ENCODE measurements at regions not wholly inside any gene's neighbourhood (a gene's known extent, or its start where the extent isn't known, plus 50 kb on each side); places are given as distances from the start of the nearest gene placed in this dataset.

GRCh38 chr6:158906926-158907325 lies 87.8 kb upstream of the EZR start:
- intact Hi-C loops (cut with micrococcal nuclease; ENCODE audit: unreplicated experiment): no loop called here
- ChIA-PET CTCF (interaction anchor here (2.0 kb wide), 1 partner anchor 65 kb away, joined by 4 read pairs; no protein-coding TSS in a partner anchor), SMC1A (ENCODE audit: uncharacterized antibody, unreplicated experiment) (interaction anchor here (1.8 to 2.1 kb wide), 2 partner anchors 96 to 200 kb away, joined by 4 read pairs; no protein-coding TSS in a partner anchor), RAD21 (ENCODE audit: unreplicated experiment) (no interaction called here), POLR2A (no interaction called here)
- no peaks in the 10 kb centered on the region for H4K20me1 ChIP-seq (ENCODE audit: control insufficient read depth, insufficient read depth)
- no peak overlapping the region for H3K27ac ChIP-seq (ENCODE audit: control insufficient read depth, insufficient read depth)
- no peak overlapping the region for H2AFZ ChIP-seq (ENCODE audit: control insufficient read depth, low read depth, low read length)
- 82% methylated on average over 4 of the region's 4 CpGs for WGBS (ENCODE audit: insufficient coverage, insufficient replicate concordance, low lambda C conversion rate, missing lambda C conversion rate)
- H3K9ac ChIP-seq (ENCODE audit: control insufficient read depth, insufficient read depth, low read length): no peak overlapping the region
- H3K36me3 ChIP-seq (ENCODE audit: control insufficient read depth in 2 of 2, insufficient read depth in 2 of 2, low read length in 1 of 2): no peaks in the 10 kb centered on the region
- ATAC-seq (no peak), FAIRE-seq (no peak), DNase-seq (ENCODE audit: low read depth, low spot score) (no peak)
- H3K4me2 ChIP-seq (ENCODE audit: control insufficient read depth, insufficient read depth): no peak overlapping the region
- H3K79me2 ChIP-seq (ENCODE audit: control insufficient read depth, insufficient read depth, low read length): no peaks in the 10 kb centered on the region
- no peaks in the 10 kb centered on the region for H3K27me3 ChIP-seq (replicated peaks in 1 of 2; ENCODE audit: control insufficient read depth in 2 of 2, insufficient read depth in 2 of 2, low read length in 1 of 2)
- BruUV-seq (replicated peaks): no TSS peak
- no peak overlapping the region for H3K4me3 ChIP-seq
- peaks cover 8% of the 10 kb centered on the region; the same call in 2 of the 3 replicates for H3K9me3 ChIP-seq (replicated peaks; ENCODE audit: control insufficient read depth, insufficient read depth, low read length)
- in situ Hi-C loops (cut with MboI): no loop called here
- peaks cover 23% of the 10 kb centered on the region for H3K4me1 ChIP-seq (ENCODE audit: control insufficient read depth, insufficient read depth, low read length)
- TF ChIP-seq, protein P1, sequence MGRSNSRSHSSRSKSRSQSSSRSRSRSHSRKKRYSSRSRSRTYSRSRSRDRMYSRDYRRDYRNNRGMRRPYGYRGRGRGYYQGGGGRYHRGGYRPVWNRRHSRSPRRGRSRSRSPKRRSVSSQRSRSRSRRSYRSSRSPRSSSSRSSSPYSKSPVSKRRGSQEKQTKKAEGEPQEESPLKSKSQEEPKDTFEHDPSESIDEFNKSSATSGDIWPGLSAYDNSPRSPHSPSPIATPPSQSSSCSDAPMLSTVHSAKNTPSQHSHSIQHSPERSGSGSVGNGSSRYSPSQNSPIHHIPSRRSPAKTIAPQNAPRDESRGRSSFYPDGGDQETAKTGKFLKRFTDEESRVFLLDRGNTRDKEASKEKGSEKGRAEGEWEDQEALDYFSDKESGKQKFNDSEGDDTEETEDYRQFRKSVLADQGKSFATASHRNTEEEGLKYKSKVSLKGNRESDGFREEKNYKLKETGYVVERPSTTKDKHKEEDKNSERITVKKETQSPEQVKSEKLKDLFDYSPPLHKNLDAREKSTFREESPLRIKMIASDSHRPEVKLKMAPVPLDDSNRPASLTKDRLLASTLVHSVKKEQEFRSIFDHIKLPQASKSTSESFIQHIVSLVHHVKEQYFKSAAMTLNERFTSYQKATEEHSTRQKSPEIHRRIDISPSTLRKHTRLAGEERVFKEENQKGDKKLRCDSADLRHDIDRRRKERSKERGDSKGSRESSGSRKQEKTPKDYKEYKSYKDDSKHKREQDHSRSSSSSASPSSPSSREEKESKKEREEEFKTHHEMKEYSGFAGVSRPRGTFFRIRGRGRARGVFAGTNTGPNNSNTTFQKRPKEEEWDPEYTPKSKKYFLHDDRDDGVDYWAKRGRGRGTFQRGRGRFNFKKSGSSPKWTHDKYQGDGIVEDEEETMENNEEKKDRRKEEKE (IDR thresholded peaks at IDR 0.05): no peak
- no peak for TF ChIP-seq EED (IDR thresholded peaks at IDR 0.05; ENCODE audit: low read depth)
- TF ChIP-seq USF2 (IDR thresholded peaks at IDR 0.05; ENCODE audit: borderline replicate concordance, low read depth, low read length): no peak
- TF ChIP-seq, protein P2, sequence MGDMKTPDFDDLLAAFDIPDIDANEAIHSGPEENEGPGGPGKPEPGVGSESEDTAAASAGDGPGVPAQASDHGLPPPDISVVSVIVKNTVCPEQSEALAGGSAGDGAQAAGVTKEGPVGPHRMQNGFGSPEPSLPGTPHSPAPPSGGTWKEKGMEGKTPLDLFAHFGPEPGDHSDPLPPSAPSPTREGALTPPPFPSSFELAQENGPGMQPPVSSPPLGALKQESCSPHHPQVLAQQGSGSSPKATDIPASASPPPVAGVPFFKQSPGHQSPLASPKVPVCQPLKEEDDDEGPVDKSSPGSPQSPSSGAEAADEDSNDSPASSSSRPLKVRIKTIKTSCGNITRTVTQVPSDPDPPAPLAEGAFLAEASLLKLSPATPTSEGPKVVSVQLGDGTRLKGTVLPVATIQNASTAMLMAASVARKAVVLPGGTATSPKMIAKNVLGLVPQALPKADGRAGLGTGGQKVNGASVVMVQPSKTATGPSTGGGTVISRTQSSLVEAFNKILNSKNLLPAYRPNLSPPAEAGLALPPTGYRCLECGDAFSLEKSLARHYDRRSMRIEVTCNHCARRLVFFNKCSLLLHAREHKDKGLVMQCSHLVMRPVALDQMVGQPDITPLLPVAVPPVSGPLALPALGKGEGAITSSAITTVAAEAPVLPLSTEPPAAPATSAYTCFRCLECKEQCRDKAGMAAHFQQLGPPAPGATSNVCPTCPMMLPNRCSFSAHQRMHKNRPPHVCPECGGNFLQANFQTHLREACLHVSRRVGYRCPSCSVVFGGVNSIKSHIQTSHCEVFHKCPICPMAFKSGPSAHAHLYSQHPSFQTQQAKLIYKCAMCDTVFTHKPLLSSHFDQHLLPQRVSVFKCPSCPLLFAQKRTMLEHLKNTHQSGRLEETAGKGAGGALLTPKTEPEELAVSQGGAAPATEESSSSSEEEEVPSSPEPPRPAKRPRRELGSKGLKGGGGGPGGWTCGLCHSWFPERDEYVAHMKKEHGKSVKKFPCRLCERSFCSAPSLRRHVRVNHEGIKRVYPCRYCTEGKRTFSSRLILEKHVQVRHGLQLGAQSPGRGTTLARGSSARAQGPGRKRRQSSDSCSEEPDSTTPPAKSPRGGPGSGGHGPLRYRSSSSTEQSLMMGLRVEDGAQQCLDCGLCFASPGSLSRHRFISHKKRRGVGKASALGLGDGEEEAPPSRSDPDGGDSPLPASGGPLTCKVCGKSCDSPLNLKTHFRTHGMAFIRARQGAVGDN (IDR thresholded peaks at IDR 0.05): no peak
- TF ChIP-seq CREB1 (IDR thresholded peaks at IDR 0.05; ENCODE audit: low read depth): no peak
- TF ChIP-seq JUND (IDR thresholded peaks at IDR 0.05; ENCODE audit: low read depth, low read length): no peak
- TF ChIP-seq EZH2 (IDR thresholded peaks at IDR 0.05; ENCODE audit: borderline replicate concordance, control insufficient read depth, low read depth, low read length): no peak
- TF ChIP-seq WRNIP1 (IDR thresholded peaks at IDR 0.05; ENCODE audit: borderline replicate concordance, low read depth, low read length): no peak
- TF ChIP-seq ZNF24 (IDR thresholded peaks at IDR 0.05): no peak
- no peak for TF ChIP-seq KLF5 (IDR thresholded peaks at IDR 0.05; ENCODE audit: partially characterized antibody)
- no peak for TF ChIP-seq MXI1 (IDR thresholded peaks at IDR 0.05; ENCODE audit: low read depth, low read length)
- TF ChIP-seq RBBP5 (conservative IDR thresholded peaks at IDR 0.05): no peak
- TF ChIP-seq, protein P3, sequence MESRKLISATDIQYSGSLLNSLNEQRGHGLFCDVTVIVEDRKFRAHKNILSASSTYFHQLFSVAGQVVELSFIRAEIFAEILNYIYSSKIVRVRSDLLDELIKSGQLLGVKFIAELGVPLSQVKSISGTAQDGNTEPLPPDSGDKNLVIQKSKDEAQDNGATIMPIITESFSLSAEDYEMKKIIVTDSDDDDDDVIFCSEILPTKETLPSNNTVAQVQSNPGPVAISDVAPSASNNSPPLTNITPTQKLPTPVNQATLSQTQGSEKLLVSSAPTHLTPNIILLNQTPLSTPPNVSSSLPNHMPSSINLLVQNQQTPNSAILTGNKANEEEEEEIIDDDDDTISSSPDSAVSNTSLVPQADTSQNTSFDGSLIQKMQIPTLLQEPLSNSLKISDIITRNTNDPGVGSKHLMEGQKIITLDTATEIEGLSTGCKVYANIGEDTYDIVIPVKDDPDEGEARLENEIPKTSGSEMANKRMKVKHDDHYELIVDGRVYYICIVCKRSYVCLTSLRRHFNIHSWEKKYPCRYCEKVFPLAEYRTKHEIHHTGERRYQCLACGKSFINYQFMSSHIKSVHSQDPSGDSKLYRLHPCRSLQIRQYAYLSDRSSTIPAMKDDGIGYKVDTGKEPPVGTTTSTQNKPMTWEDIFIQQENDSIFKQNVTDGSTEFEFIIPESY (IDR thresholded peaks at IDR 0.05): no peak
- TF ChIP-seq IRF3 (IDR thresholded peaks at IDR 0.05): no peak
